Fibroblast of lung (primary cell): ENCODE measurements at regions not wholly inside any gene's neighbourhood (a gene's known extent, or its start where the extent isn't known, plus 50 kb on each side); places are given as distances from the start of the nearest gene placed in this dataset.

Experiments used
- DNase-seq, 2 donors: peaks; one replicate each; pipeline versions ENCODE4 v3.0.0 to v3.0.0-alpha.2; 2010; ENCODE audit warnings: low read depth in 2 of 2
- H2AFZ ChIP-seq: 2 replicates; pipeline ENCODE4 v1.5.1; 2012; ENCODE audit warnings: low read length, control low read depth, inconsistent platforms
- H3K27ac ChIP-seq: 2 replicates; pipeline ENCODE4 v1.5.1; 2011; ENCODE audit warnings: low read length, control low read depth; ENCODE audit not compliant: insufficient read depth
- H3K27me3 ChIP-seq: 2 replicates; pipeline ENCODE4 v1.5.1; 2011; ENCODE audit warnings: mild to moderate bottlenecking, low read length; ENCODE audit not compliant: control insufficient read depth, insufficient read depth
- H3K36me3 ChIP-seq: 2 replicates; pipeline ENCODE4 v1.5.1; 2011; ENCODE audit warnings: low read length; ENCODE audit not compliant: control insufficient read depth, insufficient read depth
- H3K4me1 ChIP-seq: 2 replicates; pipeline ENCODE4 v1.5.1; 2011; ENCODE audit warnings: low read length; ENCODE audit not compliant: control insufficient read depth, insufficient read depth; ENCODE audit errors: extremely low read depth
- H3K4me2 ChIP-seq: 2 replicates; pipeline ENCODE4 v1.5.1; 2011; ENCODE audit warnings: low read length, control low read depth; ENCODE audit not compliant: insufficient read depth; ENCODE audit errors: extremely low read depth
- H3K4me3 ChIP-seq, 4 experiments: fragments of 200-600 bp in 1 of 4; sonication (generic) in 1 of 4; replicated peaks in 1 of 4; 2 replicates each; pipeline ENCODE4 v1.5.1; 2011 to 2016; ENCODE audit warnings: low read length in 4 of 4, low read depth in 3 of 4, mild to moderate bottlenecking in 3 of 4, control low read depth in 2 of 4, inconsistent platforms in 1 of 4, mixed read lengths in 1 of 4; ENCODE audit not compliant: insufficient read depth in 1 of 4; ENCODE audit errors: control extremely low read depth in 1 of 4
- H3K79me2 ChIP-seq: 2 replicates; pipeline ENCODE4 v1.5.1; 2012; ENCODE audit warnings: mild to moderate bottlenecking, low read length, inconsistent platforms; ENCODE audit not compliant: control insufficient read depth, insufficient read depth
- H3K9ac ChIP-seq: 2 replicates; pipeline ENCODE4 v1.5.1; 2011; ENCODE audit warnings: mild to moderate bottlenecking, low read length, control low read depth; ENCODE audit not compliant: insufficient read depth
- H3K9me3 ChIP-seq: 2 replicates; pipeline ENCODE4 v1.5.1; 2012; ENCODE audit warnings: low read depth, low read length; ENCODE audit not compliant: control insufficient read depth, insufficient read depth
- H4K20me1 ChIP-seq: 2 replicates; pipeline ENCODE4 v1.5.1; 2011; ENCODE audit warnings: low read length; ENCODE audit not compliant: control insufficient read depth, insufficient read depth; ENCODE audit errors: extremely low read depth
- CTCF ChIP-seq, 2 donors: IDR thresholded peaks in 1 of 2; conservative IDR thresholded peaks in 1 of 2; 1 replicate in 1 of 2; 2 replicates in 1 of 2; pipeline ENCODE4 v1.5.1; 2011 to 2012; ENCODE audit warnings: low read length in 2 of 2, control low read depth in 1 of 2, inconsistent platforms in 1 of 2, low read depth in 1 of 2, mild to moderate bottlenecking in 1 of 2
- EZH2 ChIP-seq: IDR thresholded peaks from 2 replicates; pipeline ENCODE4 v1.5.1; 2012; ENCODE audit warnings: low read length, control low read depth, mild to moderate bottlenecking; ENCODE audit errors: missing control alignments

GRCh38 chr21:15250384-15250783 is 185.6 kb upstream of the NRIP1 start:
- Histone ChIP-seq H3K9ac (no peak overlapping the region), H3K36me3 (no peaks in the 10 kb centered on the region), H3K4me1 (no peaks in the 10 kb centered on the region), H3K4me2 (no peak overlapping the region), H3K79me2 (no peaks in the 10 kb centered on the region), H3K27me3 (no peaks in the 10 kb centered on the region), H4K20me1 (no peaks in the 10 kb centered on the region), H3K4me3 (no peak overlapping the region), H3K9me3 (no peaks in the 10 kb centered on the region), H2AFZ (no peak overlapping the region), H3K27ac (no peak overlapping the region)
- DNase-seq = peak; percentile 47 to 78
- TF ChIP-seq EZH2 (no peak), CTCF (conservative IDR thresholded peaks at IDR 0.05 in 1 of 2, IDR thresholded peaks at IDR 0.05 in 1 of 2; ENCODE audit: low read depth in 1 of 2, low read length in 2 of 2) (no peak)

GRCh38 chr21:15252431-15252830 is 187.6 kb upstream of the NRIP1 start:
- H3K4me1 ChIP-seq = no peaks in the 10 kb centered on the region
- H4K20me1 ChIP-seq = no peaks in the 10 kb centered on the region
- H3K79me2 ChIP-seq = no peaks in the 10 kb centered on the region
- H3K9me3 ChIP-seq = no peaks in the 10 kb centered on the region
- H3K9ac ChIP-seq = no peak overlapping the region
- H3K4me2 ChIP-seq = no peak overlapping the region
- no peak overlapping the region for H2AFZ ChIP-seq
- H3K27ac ChIP-seq = no peak overlapping the region
- H3K4me3 ChIP-seq = no peak overlapping the region
- H3K27me3 ChIP-seq = no peaks in the 10 kb centered on the region
- TF ChIP-seq CTCF (conservative IDR thresholded peaks at IDR 0.05 in 1 of 2, IDR thresholded peaks at IDR 0.05 in 1 of 2; ENCODE audit: low read depth in 1 of 2, low read length in 2 of 2) (no peak), EZH2 (no peak)
- H3K36me3 ChIP-seq = no peaks in the 10 kb centered on the region
- no peak for DNase-seq

- no peaks in the 10 kb centered on the region for H3K79me2 ChIP-seq
- no peaks in the 10 kb centered on the region for H3K36me3 ChIP-seq
- H3K4me2 ChIP-seq = no peak overlapping the region
- H3K4me3 ChIP-seq = no peak overlapping the region
- no peaks in the 10 kb centered on the region for H3K27me3 ChIP-seq
- DNase-seq = no peak
- no peak overlapping the region for H2AFZ ChIP-seq
- H4K20me1 ChIP-seq = no peaks in the 10 kb centered on the region
- H3K9me3 ChIP-seq = no peaks in the 10 kb centered on the region
- H3K9ac ChIP-seq = no peak overlapping the region
- H3K4me1 ChIP-seq = no peaks in the 10 kb centered on the region
- TF ChIP-seq EZH2 = no peak
- no peak for TF ChIP-seq CTCF (conservative IDR thresholded peaks at IDR 0.05 in 1 of 2, IDR thresholded peaks at IDR 0.05 in 1 of 2; ENCODE audit: low read depth in 1 of 2, low read length in 2 of 2)
- no peak overlapping the region for H3K27ac ChIP-seq
Observed at GRCh38 chr21:15254111-15254510, 189.3 kb upstream of the NRIP1 start.
